Activated T-cell treated with anti-CD3 and anti-CD28 coated beads, Interleukin-2, amount 50 U/mL, for 72 hours (primary cell): ENCODE measurements at regions not wholly inside any gene's neighbourhood (a gene's known extent, or its start where the extent isn't known, plus 50 kb on each side); places are given as distances from the start of the nearest gene placed in this dataset.
A peak's percentile ranks its signal among the peaks of the same experiment; 100 is the strongest.

ENCODE experiments used
- ATAC-seq, 2 donors: fragments of 150-1000 bp; cut with Tn5 transposase; replicated peaks in 1 of 2; 2 replicates each; pipeline ENCODE4 v1.10.0; 2021; ENCODE audit warnings: moderate library complexity in 2 of 2, mild to moderate bottlenecking in 1 of 2
- DNase-seq, 2 donors: peaks; one replicate each; pipeline ENCODE4 v3.0.0; 2021 to 2022; ENCODE audit warnings: mixed read lengths in 1 of 2
- H3K27ac Mint-ChIP-seq: one replicate; pipeline ENCODE4 v1.8.0; 2022; ENCODE audit warnings: mild to moderate bottlenecking, moderate library complexity, mixed read lengths
- H3K27me3 Mint-ChIP-seq: one replicate; pipeline ENCODE4 v1.8.0; 2022; ENCODE audit warnings: low read depth, mixed read lengths
- H3K36me3 Mint-ChIP-seq, 2 donors: one replicate each; pipeline ENCODE4 v1.8.0; 2022; ENCODE audit warnings: mixed read lengths in 2 of 2, mild to moderate bottlenecking in 1 of 2; ENCODE audit not compliant: insufficient read depth in 2 of 2
- H3K4me1 Mint-ChIP-seq: one replicate; pipeline ENCODE4 v1.8.0; 2022; ENCODE audit warnings: low read depth, mixed read lengths
- H3K4me3 Mint-ChIP-seq, 2 donors: one replicate each; pipeline ENCODE4 v1.8.0; 2022; ENCODE audit warnings: mild to moderate bottlenecking in 2 of 2, mixed read lengths in 2 of 2, moderate library complexity in 2 of 2
- H3K9me3 Mint-ChIP-seq, 2 donors: one replicate each; pipeline ENCODE4 v1.8.0; 2022; ENCODE audit warnings: mixed read lengths in 2 of 2

- no peak for DNase-seq
- peaks cover 9% of the 10 kb centered on the region for H3K27me3 Mint-ChIP-seq
- H3K9me3 Mint-ChIP-seq, result no peaks in the 10 kb centered on the region
- no peak overlapping the region for H3K27ac Mint-ChIP-seq
- ATAC-seq, result no peak
- no peaks in the 10 kb centered on the region for H3K36me3 Mint-ChIP-seq
- H3K4me3 Mint-ChIP-seq, result no peak overlapping the region
- no peaks in the 10 kb centered on the region for H3K4me1 Mint-ChIP-seq
These were observed 50.8 kb upstream of the ANP32A start for GRCh38 chr15:68871507-68871906.

- no peaks in the 10 kb centered on the region for H3K36me3 Mint-ChIP-seq
- ATAC-seq, result no peak
- H3K4me3 Mint-ChIP-seq, result no peak overlapping the region
- H3K9me3 Mint-ChIP-seq, result no peaks in the 10 kb centered on the region
- no peaks in the 10 kb centered on the region for H3K4me1 Mint-ChIP-seq
- H3K27ac Mint-ChIP-seq, result no peak overlapping the region
- peaks cover 23% of the 10 kb centered on the region for H3K27me3 Mint-ChIP-seq
- DNase-seq, result no peak
These were observed 54.1 kb upstream of the ANP32A start for GRCh38 chr15:68874788-68875187.

GRCh38 chr15:68875377-68876116 is 54.8 kb upstream of the SPESP1 start:
- no peak overlapping the region for H3K27ac Mint-ChIP-seq
- H3K9me3 Mint-ChIP-seq, result no peaks in the 10 kb centered on the region
- peak overlapping the region; percentile 17 to 36 for H3K4me3 Mint-ChIP-seq
- no peaks in the 10 kb centered on the region for H3K36me3 Mint-ChIP-seq
- peaks cover 23% of the 10 kb centered on the region for H3K27me3 Mint-ChIP-seq
- DNase-seq, result peak; percentile 86 to 90
- no peaks in the 10 kb centered on the region for H3K4me1 Mint-ChIP-seq
- ATAC-seq, result peak; percentile 74 to 79

- no peak overlapping the region for H3K4me3 Mint-ChIP-seq
- ATAC-seq, result no peak
- H3K27ac Mint-ChIP-seq, result no peak overlapping the region
- H3K4me1 Mint-ChIP-seq, result no peaks in the 10 kb centered on the region
- H3K9me3 Mint-ChIP-seq, result no peaks in the 10 kb centered on the region
- H3K27me3 Mint-ChIP-seq, result peaks cover 23% of the 10 kb centered on the region
- no peaks in the 10 kb centered on the region for H3K36me3 Mint-ChIP-seq
- DNase-seq, result no peak
These were observed 52.7 kb upstream of the SPESP1 start for GRCh38 chr15:68877626-68878025.

- DNase-seq, result no peak
- Mint-ChIP-seq H3K36me3 (no peaks in the 10 kb centered on the region), H3K27me3 (peaks cover 13% of the 10 kb centered on the region), H3K27ac (no peak overlapping the region), H3K4me3 (no peak overlapping the region), H3K4me1 (no peaks in the 10 kb centered on the region), H3K9me3 (no peaks in the 10 kb centered on the region)
- ATAC-seq, result no peak
These were observed 49.9 kb upstream of the SPESP1 start for GRCh38 chr15:68880382-68880781.
